KOPT-K1 (cell line): ENCODE measurements at regions not wholly inside any gene's neighbourhood (a gene's known extent, or its start where the extent isn't known, plus 50 kb on each side); places are given as distances from the start of the nearest gene placed in this dataset.
"Not testable (repeated sequence)": the region's sequence is repeated elsewhere in the genome, so short reads cannot be mapped to it uniquely, and the experiment has no call there.

Experiments
- H3K27ac ChIP-seq: fragments of 200-600 bp; sonication (generic); 2 replicates; pipeline ENCODE4 v1.5.1; 2016; ENCODE audit warnings: antibody characterized with exemption, mild to moderate bottlenecking, low read depth, low read length; ENCODE audit not compliant: poor library complexity, severe bottlenecking
- H3K36me3 ChIP-seq: fragments of 200-600 bp; sonication (generic); 2 replicates; pipeline ENCODE4 v1.5.1; 2017; ENCODE audit warnings: antibody characterized with exemption, mild to moderate bottlenecking, low read length, moderate library complexity; ENCODE audit not compliant: insufficient read depth
- H3K9me3 ChIP-seq: fragments of 200-600 bp; sonication (generic); 2 replicates; pipeline ENCODE4 v1.5.1; 2017; ENCODE audit warnings: antibody characterized with exemption, low read length, mild to moderate bottlenecking; ENCODE audit not compliant: insufficient read depth, poor library complexity, severe bottlenecking

- no peaks in the 10 kb centered on the region for H3K9me3 ChIP-seq
- H3K27ac ChIP-seq, result no peak overlapping the region
- no peaks in the 10 kb centered on the region for H3K36me3 ChIP-seq
These were observed 1305.2 kb downstream of the EPHA7 start for GRCh38 chr6:92114091-92114675.

- Histone ChIP-seq H3K27ac (no peak overlapping the region), H3K36me3 (no peaks in the 10 kb centered on the region), H3K9me3 (no peaks in the 10 kb centered on the region)
These were observed 1308.0 kb downstream of the EPHA7 start for GRCh38 chr6:92111386-92111785.

GRCh38 chr6:92110403-92110802 lies 1309.0 kb downstream of the EPHA7 start:
- no peaks in the 10 kb centered on the region for H3K9me3 ChIP-seq
- no peaks in the 10 kb centered on the region for H3K36me3 ChIP-seq
- H3K27ac ChIP-seq, result no peak overlapping the region

GRCh38 chr6:92109956-92110355 lies 1309.4 kb downstream of the EPHA7 start:
- H3K9me3 ChIP-seq, result no peaks in the 10 kb centered on the region
- H3K36me3 ChIP-seq, result no peaks in the 10 kb centered on the region
- no peak overlapping the region for H3K27ac ChIP-seq

GRCh38 chr6:92109256-92109655 lies 1310.1 kb downstream of the EPHA7 start:
- Histone ChIP-seq H3K9me3 (no peaks in the 10 kb centered on the region), H3K36me3 (no peaks in the 10 kb centered on the region), H3K27ac (no peak overlapping the region)

GRCh38 chr6:92086750-92087149 lies 1332.6 kb downstream of the EPHA7 start:
- Histone ChIP-seq H3K9me3 (no peaks in the 10 kb centered on the region), H3K36me3 (no peaks in the 10 kb centered on the region), H3K27ac (no peak overlapping the region)

- H3K9me3 ChIP-seq, H3K36me3 ChIP-seq, H3K27ac ChIP-seq: not testable (repeated sequence)
These were observed 1335.4 kb downstream of the EPHA7 start for GRCh38 chr6:92083914-92084313.

- H3K36me3 ChIP-seq, result no peaks in the 10 kb centered on the region
- no peaks in the 10 kb centered on the region for H3K9me3 ChIP-seq
- H3K27ac ChIP-seq, result no peak overlapping the region
These were observed 1347.0 kb downstream of the EPHA7 start for GRCh38 chr6:92072387-92072786.

- Histone ChIP-seq H3K9me3 (no peaks in the 10 kb centered on the region), H3K36me3 (no peaks in the 10 kb centered on the region), H3K27ac (no peak overlapping the region)
These were observed 1349.6 kb downstream of the EPHA7 start for GRCh38 chr6:92069781-92070180.

GRCh38 chr6:92052513-92052912 lies 1366.8 kb downstream of the EPHA7 start:
- no peaks in the 10 kb centered on the region for H3K9me3 ChIP-seq
- H3K27ac ChIP-seq, result no peak overlapping the region
- H3K36me3 ChIP-seq, result no peaks in the 10 kb centered on the region

GRCh38 chr6:92050216-92050615 lies 1369.1 kb downstream of the EPHA7 start:
- Histone ChIP-seq H3K9me3 (no peaks in the 10 kb centered on the region), H3K36me3 (no peaks in the 10 kb centered on the region), H3K27ac (no peak overlapping the region)

- no peaks in the 10 kb centered on the region for H3K36me3 ChIP-seq
These were observed 1371.5 kb downstream of the EPHA7 start for GRCh38 chr6:92047860-92048259.

GRCh38 chr6:92047152-92047850 lies 1372.1 kb downstream of the EPHA7 start:
- H3K36me3 ChIP-seq, result no peaks in the 10 kb centered on the region
- H3K9me3 ChIP-seq, result no peaks in the 10 kb centered on the region
- no peak overlapping the region for H3K27ac ChIP-seq

More at GRCh38 chr6:92047860-92048259, 1371.5 kb downstream of the EPHA7 start:
- no peak overlapping the region for H3K27ac ChIP-seq
- H3K9me3 ChIP-seq, result no peaks in the 10 kb centered on the region

GRCh38 chr6:92044312-92044711 lies 1375.0 kb downstream of the EPHA7 start:
- Histone ChIP-seq H3K27ac (no peak overlapping the region), H3K36me3 (no peaks in the 10 kb centered on the region), H3K9me3 (no peaks in the 10 kb centered on the region)

- H3K9me3 ChIP-seq, result no peaks in the 10 kb centered on the region
- no peak overlapping the region for H3K27ac ChIP-seq
- H3K36me3 ChIP-seq, result no peaks in the 10 kb centered on the region
These were observed 1375.6 kb downstream of the EPHA7 start for GRCh38 chr6:92043777-92044176.

- Histone ChIP-seq H3K27ac (no peak overlapping the region), H3K36me3 (no peaks in the 10 kb centered on the region), H3K9me3 (no peaks in the 10 kb centered on the region)
These were observed 1392.5 kb downstream of the EPHA7 start for GRCh38 chr6:92026878-92027277.
